Breast epithelium (tissue), 3 donors: ENCODE measurements at regions not wholly inside any gene's neighbourhood (a gene's known extent, or its start where the extent isn't known, plus 50 kb on each side); places are given as distances from the start of the nearest gene placed in this dataset.

Experiments
- POLR2A ChIP-seq: fragments of 450-650 bp; IDR thresholded peaks from one replicate; pipeline ENCODE4 v1.6.1; 2016; ENCODE audit warnings: antibody characterized with exemption, mild to moderate bottlenecking, moderate library complexity
- TF ChIP-seq, protein P1 (sequence below), 3 donors: fragments of 450-650 bp; IDR thresholded peaks; one replicate each; pipeline ENCODE4 v1.5.1; 2016 to 2017; ENCODE audit warnings: antibody characterized with exemption in 3 of 3, mild to moderate bottlenecking in 3 of 3, moderate library complexity in 3 of 3

DNA sequence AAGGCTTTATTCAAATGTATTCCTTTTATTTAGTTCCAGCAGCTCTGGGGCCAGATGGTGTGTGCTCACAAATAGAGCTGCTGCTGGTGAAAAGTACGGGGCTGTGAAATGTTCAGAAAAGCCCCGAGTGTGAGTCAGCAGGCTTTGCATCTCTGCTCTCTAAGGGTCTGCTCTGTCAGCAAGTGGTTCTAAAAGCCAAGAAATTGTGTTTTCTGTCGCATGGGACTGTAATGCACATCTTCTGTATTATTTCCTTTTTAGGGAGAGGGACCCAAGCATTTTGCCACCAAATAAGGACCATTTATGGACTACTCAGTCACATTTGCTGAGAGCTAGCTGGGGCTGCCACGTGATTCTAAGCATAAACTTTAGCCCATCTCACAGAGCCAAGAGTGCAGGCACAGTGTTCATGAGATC lies 82.9 kb upstream of the NHS start:
- TF ChIP-seq, protein P1, sequence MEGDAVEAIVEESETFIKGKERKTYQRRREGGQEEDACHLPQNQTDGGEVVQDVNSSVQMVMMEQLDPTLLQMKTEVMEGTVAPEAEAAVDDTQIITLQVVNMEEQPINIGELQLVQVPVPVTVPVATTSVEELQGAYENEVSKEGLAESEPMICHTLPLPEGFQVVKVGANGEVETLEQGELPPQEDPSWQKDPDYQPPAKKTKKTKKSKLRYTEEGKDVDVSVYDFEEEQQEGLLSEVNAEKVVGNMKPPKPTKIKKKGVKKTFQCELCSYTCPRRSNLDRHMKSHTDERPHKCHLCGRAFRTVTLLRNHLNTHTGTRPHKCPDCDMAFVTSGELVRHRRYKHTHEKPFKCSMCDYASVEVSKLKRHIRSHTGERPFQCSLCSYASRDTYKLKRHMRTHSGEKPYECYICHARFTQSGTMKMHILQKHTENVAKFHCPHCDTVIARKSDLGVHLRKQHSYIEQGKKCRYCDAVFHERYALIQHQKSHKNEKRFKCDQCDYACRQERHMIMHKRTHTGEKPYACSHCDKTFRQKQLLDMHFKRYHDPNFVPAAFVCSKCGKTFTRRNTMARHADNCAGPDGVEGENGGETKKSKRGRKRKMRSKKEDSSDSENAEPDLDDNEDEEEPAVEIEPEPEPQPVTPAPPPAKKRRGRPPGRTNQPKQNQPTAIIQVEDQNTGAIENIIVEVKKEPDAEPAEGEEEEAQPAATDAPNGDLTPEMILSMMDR (IDR thresholded peaks at IDR 0.05), result no peak
- TF ChIP-seq POLR2A, result no peak
